Astrocyte (in vitro differentiated cells and primary cell): ENCODE measurements at regions not wholly inside any gene's neighbourhood (a gene's known extent, or its start where the extent isn't known, plus 50 kb on each side); places are given as distances from the start of the nearest gene placed in this dataset.

Experiments
- EZH2 ChIP-seq: IDR thresholded peaks from 2 replicates; pipeline ENCODE4 v1.6.1; 2012; ENCODE audit warnings: mild to moderate bottlenecking, low read length, inconsistent platforms; ENCODE audit not compliant: insufficient read depth
- TF ChIP-seq, protein P1 (sequence below): IDR thresholded peaks from 2 replicates; pipeline ENCODE4 v1.5.1; 2011; ENCODE audit warnings: low read depth, mild to moderate bottlenecking, inconsistent platforms, low read length, moderate library complexity; ENCODE audit not compliant: insufficient read depth

DNA sequence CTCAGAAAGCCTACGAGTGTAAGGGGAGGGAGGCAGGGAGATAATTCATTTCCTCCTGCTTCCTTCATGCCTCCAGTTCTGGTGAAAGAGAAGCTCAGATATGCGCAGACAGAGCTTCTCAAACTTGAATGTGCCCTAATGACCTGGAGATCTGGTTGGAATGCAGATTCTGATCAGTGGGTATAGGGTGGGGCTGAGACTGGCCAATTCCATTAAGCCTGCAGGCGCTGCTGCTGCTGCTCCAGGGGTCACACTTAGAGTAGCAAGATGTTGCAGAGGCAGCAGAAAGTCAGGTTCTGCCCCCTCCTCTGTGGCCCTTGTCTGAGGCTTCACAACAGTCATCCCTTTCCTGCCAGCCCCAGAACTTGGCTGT lies 161.0 kb downstream of the DHX35 start:
- TF ChIP-seq, protein P1, sequence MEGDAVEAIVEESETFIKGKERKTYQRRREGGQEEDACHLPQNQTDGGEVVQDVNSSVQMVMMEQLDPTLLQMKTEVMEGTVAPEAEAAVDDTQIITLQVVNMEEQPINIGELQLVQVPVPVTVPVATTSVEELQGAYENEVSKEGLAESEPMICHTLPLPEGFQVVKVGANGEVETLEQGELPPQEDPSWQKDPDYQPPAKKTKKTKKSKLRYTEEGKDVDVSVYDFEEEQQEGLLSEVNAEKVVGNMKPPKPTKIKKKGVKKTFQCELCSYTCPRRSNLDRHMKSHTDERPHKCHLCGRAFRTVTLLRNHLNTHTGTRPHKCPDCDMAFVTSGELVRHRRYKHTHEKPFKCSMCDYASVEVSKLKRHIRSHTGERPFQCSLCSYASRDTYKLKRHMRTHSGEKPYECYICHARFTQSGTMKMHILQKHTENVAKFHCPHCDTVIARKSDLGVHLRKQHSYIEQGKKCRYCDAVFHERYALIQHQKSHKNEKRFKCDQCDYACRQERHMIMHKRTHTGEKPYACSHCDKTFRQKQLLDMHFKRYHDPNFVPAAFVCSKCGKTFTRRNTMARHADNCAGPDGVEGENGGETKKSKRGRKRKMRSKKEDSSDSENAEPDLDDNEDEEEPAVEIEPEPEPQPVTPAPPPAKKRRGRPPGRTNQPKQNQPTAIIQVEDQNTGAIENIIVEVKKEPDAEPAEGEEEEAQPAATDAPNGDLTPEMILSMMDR = no peak
- TF ChIP-seq EZH2 = no peak
